ENCODE measurements at regions not wholly inside any gene's neighbourhood (a gene's known extent, or its start where the extent isn't known, plus 50 kb on each side); places are given as distances from the start of the nearest gene placed in this dataset.
"Not testable (repeated sequence)": the region's sequence is repeated elsewhere in the genome, so short reads cannot be mapped to it uniquely, and the experiment has no call there.

GRCh38 chr9:80664327-80665210 lies 1024.8 kb downstream of the TLE1 start:
- Histone ChIP-seq H3K4me1 (ENCODE audit: control insufficient read depth, extremely low read depth, insufficient read depth, low read length) (no peaks in the 10 kb centered on the region), H3K27ac (ENCODE audit: control insufficient read depth, insufficient read depth, low read length) (no peak overlapping the region), H3K79me2 (ENCODE audit: control insufficient read depth, insufficient read depth, low read length) (no peaks in the 10 kb centered on the region), H3K9me1 (ENCODE audit: control insufficient read depth, extremely low read depth, insufficient read depth, low read length) (no peaks in the 10 kb centered on the region), H3K9ac (ENCODE audit: control insufficient read depth, extremely low read depth, insufficient read depth, low read length) (no peak overlapping the region), H4K20me1 (ENCODE audit: control insufficient read depth, extremely low read depth, insufficient read depth, low read length) (no peaks in the 10 kb centered on the region), H3K27me3 (ENCODE audit: control insufficient read depth, extremely low read depth, insufficient read depth, low read length) (no peaks in the 10 kb centered on the region), H2AFZ (ENCODE audit: control insufficient read depth, low read length) (no peak overlapping the region), H3K9me3 (ENCODE audit: control insufficient read depth, low read depth, low read length) (peaks cover under 1% of the 10 kb centered on the region), H3K36me3 (ENCODE audit: control insufficient read depth in 2 of 2, extremely low read depth in 1 of 2, insufficient read depth in 2 of 2, low read length in 2 of 2) (no peaks in the 10 kb centered on the region), H3K4me2 (ENCODE audit: control insufficient read depth, extremely low read depth, insufficient read depth, low read depth, low read length) (no peak overlapping the region), H3K4me3 (ENCODE audit: control insufficient read depth in 2 of 3, extremely low read depth in 1 of 3, insufficient read depth in 2 of 3, low read depth in 1 of 3, low read length in 3 of 3) (no peak overlapping the region)
- TF ChIP-seq CTCF (optimal IDR thresholded peaks at IDR 0.05 in 1 of 3, IDR thresholded peaks at IDR 0.05 in 1 of 3, conservative IDR thresholded peaks at IDR 0.05 in 1 of 3; ENCODE audit: extremely low read depth in 1 of 3, insufficient read depth in 2 of 3, low read length in 3 of 3) (peak; percentile 21 to 47 (median 29)), EZH2 (IDR thresholded peaks at IDR 0.05; ENCODE audit: low read length) (no peak)
- DNase-seq (ENCODE audit: low read depth, low spot score) (no peak), FAIRE-seq (no peak)
- dilution Hi-C loops (cut with MboI; ENCODE audit: extremely low pct_ligation_motif_present, low sequenced_read_pairs): no loop called here

- H3K27me3 ChIP-seq (ENCODE audit: control insufficient read depth, extremely low read depth, insufficient read depth, low read length); H3K9me1 ChIP-seq (ENCODE audit: control insufficient read depth, extremely low read depth, insufficient read depth, low read length); H3K79me2 ChIP-seq (ENCODE audit: control insufficient read depth, insufficient read depth, low read length); dilution Hi-C loops (cut with MboI; ENCODE audit: extremely low pct_ligation_motif_present, low sequenced_read_pairs); H3K36me3 ChIP-seq (ENCODE audit: control insufficient read depth in 2 of 2, extremely low read depth in 1 of 2, insufficient read depth in 2 of 2, low read length in 2 of 2); H2AFZ ChIP-seq (ENCODE audit: control insufficient read depth, low read length); H3K4me2 ChIP-seq (ENCODE audit: control insufficient read depth, extremely low read depth, insufficient read depth, low read depth, low read length); DNase-seq (ENCODE audit: low read depth, low spot score); H3K27ac ChIP-seq (ENCODE audit: control insufficient read depth, insufficient read depth, low read length); H4K20me1 ChIP-seq (ENCODE audit: control insufficient read depth, extremely low read depth, insufficient read depth, low read length); H3K9ac ChIP-seq (ENCODE audit: control insufficient read depth, extremely low read depth, insufficient read depth, low read length); H3K9me3 ChIP-seq (ENCODE audit: control insufficient read depth, low read depth, low read length); H3K4me3 ChIP-seq (ENCODE audit: control insufficient read depth in 2 of 3, extremely low read depth in 1 of 3, insufficient read depth in 2 of 3, low read depth in 1 of 3, low read length in 3 of 3); FAIRE-seq; H3K4me1 ChIP-seq (ENCODE audit: control insufficient read depth, extremely low read depth, insufficient read depth, low read length): not testable (repeated sequence)
Measured at GRCh38 chr9:80659751-80660150, 1029.6 kb downstream of the TLE1 start.
